ENCODE measurements at regions not wholly inside any gene's neighbourhood (a gene's known extent, or its start where the extent isn't known, plus 50 kb on each side); places are given as distances from the start of the nearest gene placed in this dataset.
"Not testable (repeated sequence)": the region's sequence is repeated elsewhere in the genome, so short reads cannot be mapped to it uniquely, and the experiment has no call there.

GRCh38 chr17:56718515-56718914 lies 115.2 kb downstream of the C17orf67 start:
- no peak for TF ChIP-seq CTCF (IDR thresholded peaks at IDR 0.05; ENCODE audit: insufficient read depth, low read depth, low read length, missing control alignments)
- no peak for DNase-seq (ENCODE audit: low read depth)
- no peak overlapping the region for H3K4me3 ChIP-seq (ENCODE audit: low read depth, low read length)

- no peak for DNase-seq (ENCODE audit: low read depth)
- H3K4me3 ChIP-seq (ENCODE audit: low read depth, low read length): no peak overlapping the region
- TF ChIP-seq CTCF (IDR thresholded peaks at IDR 0.05; ENCODE audit: insufficient read depth, low read depth, low read length, missing control alignments): no peak
Observed at GRCh38 chr17:56723421-56723820, 110.3 kb downstream of the C17orf67 start.

GRCh38 chr17:56724664-56725063 lies 109.1 kb downstream of the C17orf67 start:
- TF ChIP-seq CTCF (IDR thresholded peaks at IDR 0.05; ENCODE audit: insufficient read depth, low read depth, low read length, missing control alignments): no peak
- H3K4me3 ChIP-seq (ENCODE audit: low read depth, low read length): no peak overlapping the region
- DNase-seq (ENCODE audit: low read depth): no peak

- H3K4me3 ChIP-seq (ENCODE audit: low read depth, low read length): no peak overlapping the region
- DNase-seq (ENCODE audit: low read depth): no peak
- TF ChIP-seq CTCF (IDR thresholded peaks at IDR 0.05; ENCODE audit: insufficient read depth, low read depth, low read length, missing control alignments): no peak
Observed at GRCh38 chr17:56725144-56725543, 108.6 kb downstream of the C17orf67 start.

- DNase-seq (ENCODE audit: low read depth): no peak
- H3K4me3 ChIP-seq (ENCODE audit: low read depth, low read length): no peak overlapping the region
- no peak for TF ChIP-seq CTCF (IDR thresholded peaks at IDR 0.05; ENCODE audit: insufficient read depth, low read depth, low read length, missing control alignments)
Observed at GRCh38 chr17:56727876-56728617, 105.7 kb downstream of the C17orf67 start.

GRCh38 chr17:56731096-56731495 lies 102.6 kb downstream of the C17orf67 start:
- DNase-seq (ENCODE audit: low read depth); H3K4me3 ChIP-seq (ENCODE audit: low read depth, low read length): not testable (repeated sequence)

GRCh38 chr17:56733833-56734232 lies 99.9 kb downstream of the C17orf67 start:
- H3K4me3 ChIP-seq (ENCODE audit: low read depth, low read length): no peak overlapping the region
- no peak for DNase-seq (ENCODE audit: low read depth)
- TF ChIP-seq CTCF (IDR thresholded peaks at IDR 0.05; ENCODE audit: insufficient read depth, low read depth, low read length, missing control alignments): no peak
